Islet of Langerhans (tissue), 1 donor: ENCODE measurements at regions not wholly inside any gene's neighbourhood (a gene's known extent, or its start where the extent isn't known, plus 50 kb on each side); places are given as distances from the start of the nearest gene placed in this dataset.

Experiments used
- FAIRE-seq: peaks from one replicate; lab custom pipeline; 2011; peaks lifted over from hg19 to GRCh38; lab: Jason Lieb, UNC

GRCh38 chr1:38330799-38331198 is 284.2 kb upstream of the POU3F1 start:
- no peak for FAIRE-seq

GRCh38 chr1:38329644-38330043 is 283.1 kb upstream of the POU3F1 start:
- FAIRE-seq = no peak

GRCh38 chr1:38328278-38329035 is 281.9 kb upstream of the POU3F1 start:
- no peak for FAIRE-seq

GRCh38 chr1:38327559-38327973 is 281.0 kb upstream of the POU3F1 start:
- no peak for FAIRE-seq

GRCh38 chr1:38326856-38327255 is 280.3 kb upstream of the POU3F1 start:
- FAIRE-seq = no peak

- no peak for FAIRE-seq
Measured at GRCh38 chr1:38326135-38326534, 279.5 kb upstream of the POU3F1 start.

GRCh38 chr1:38312753-38313152 is 266.2 kb upstream of the POU3F1 start:
- no peak for FAIRE-seq

GRCh38 chr1:38310079-38310478 is 263.5 kb upstream of the POU3F1 start:
- FAIRE-seq = no peak

GRCh38 chr1:38308780-38309179 is 262.2 kb upstream of the POU3F1 start:
- no peak for FAIRE-seq

- no peak for FAIRE-seq
Measured at GRCh38 chr1:38305666-38306065, 259.1 kb upstream of the POU3F1 start.

- no peak for FAIRE-seq
Measured at GRCh38 chr1:38303843-38304242, 257.2 kb upstream of the POU3F1 start.

- no peak for FAIRE-seq
Measured at GRCh38 chr1:38301040-38301439, 254.4 kb upstream of the POU3F1 start.

- FAIRE-seq = no peak
Measured at GRCh38 chr1:38300616-38301015, 254.0 kb upstream of the POU3F1 start.

GRCh38 chr1:38297842-38298241 is 251.2 kb upstream of the POU3F1 start:
- no peak for FAIRE-seq

- FAIRE-seq = no peak
Measured at GRCh38 chr1:38297246-38297645, 250.7 kb upstream of the POU3F1 start.

GRCh38 chr1:38296047-38296446 is 249.5 kb upstream of the POU3F1 start:
- FAIRE-seq = no peak

- no peak for FAIRE-seq
Measured at GRCh38 chr1:38293567-38293966, 247.0 kb upstream of the POU3F1 start.

- no peak for FAIRE-seq
Measured at GRCh38 chr1:38292969-38293368, 246.4 kb upstream of the POU3F1 start.

- no peak for FAIRE-seq
Measured at GRCh38 chr1:38291906-38292521, 245.4 kb upstream of the POU3F1 start.

GRCh38 chr1:38291336-38291735 is 244.7 kb upstream of the POU3F1 start:
- no peak for FAIRE-seq

GRCh38 chr1:38289034-38289433 is 242.4 kb upstream of the POU3F1 start:
- FAIRE-seq = no peak

- no peak for FAIRE-seq
Measured at GRCh38 chr1:38287547-38287946, 241.0 kb upstream of the POU3F1 start.

GRCh38 chr1:38287036-38287435 is 240.4 kb upstream of the POU3F1 start:
- no peak for FAIRE-seq
